GM23338 (cell line): ENCODE measurements at regions not wholly inside any gene's neighbourhood (a gene's known extent, or its start where the extent isn't known, plus 50 kb on each side); places are given as distances from the start of the nearest gene placed in this dataset.

Experiments
- EZH2 ChIP-seq: fragments of 200-600 bp; sonication (generic); IDR thresholded peaks from one replicate; pipeline ENCODE4 v1.8.0; 2017; ENCODE audit warnings: antibody characterized with exemption, mild to moderate bottlenecking, low read depth; ENCODE audit not compliant: unreplicated experiment
- JUNB ChIP-seq: IDR thresholded peaks from one replicate; pipeline ENCODE4 v1.6.1; 2016; ENCODE audit warnings: antibody characterized with exemption; ENCODE audit not compliant: unreplicated experiment
- POLR2AphosphoS5 ChIP-seq: IDR thresholded peaks from 2 replicates; pipeline ENCODE4 v1.6.1; 2016; ENCODE audit warnings: antibody characterized with exemption, low read depth
- TF ChIP-seq, protein P1 (sequence below), 2 experiments: fragments of 200-600 bp in 1 of 2; sonication (generic) in 1 of 2; conservative IDR thresholded peaks; 2 replicates each; pipeline versions ENCODE4 v1.5.1 to v1.6.1; 2016 to 2017; ENCODE audit warnings: antibody characterized with exemption in 2 of 2, low read depth in 2 of 2, mild to moderate bottlenecking in 2 of 2, moderate library complexity in 1 of 2
- TF ChIP-seq, protein P2 (sequence below): fragments of 250-450 bp; sonication (Bioruptor Pico); IDR thresholded peaks from 2 replicates; pipeline ENCODE4 v1.5.0; 2020; ENCODE audit warnings: mild to moderate bottlenecking, moderate library complexity

DNA sequence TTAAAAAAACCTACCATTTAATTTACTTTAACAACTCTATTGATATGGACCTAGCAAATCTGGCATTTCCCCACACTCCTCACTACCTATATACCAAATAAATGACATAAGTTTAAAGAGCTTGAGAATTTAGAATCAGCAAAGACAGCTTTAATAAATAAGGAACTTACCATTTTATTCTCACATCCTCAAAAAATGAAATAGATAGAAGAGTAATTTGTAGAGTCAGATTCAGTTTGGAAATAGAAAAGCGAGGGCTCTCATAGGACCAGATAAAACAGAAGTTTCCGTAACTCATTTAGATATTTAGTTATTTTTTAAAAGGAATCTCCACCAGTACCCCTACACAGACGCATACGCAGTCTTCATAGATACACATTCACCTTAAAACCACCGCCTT, 117.9 kb downstream of the RGS2 start:
- TF ChIP-seq, protein P1, sequence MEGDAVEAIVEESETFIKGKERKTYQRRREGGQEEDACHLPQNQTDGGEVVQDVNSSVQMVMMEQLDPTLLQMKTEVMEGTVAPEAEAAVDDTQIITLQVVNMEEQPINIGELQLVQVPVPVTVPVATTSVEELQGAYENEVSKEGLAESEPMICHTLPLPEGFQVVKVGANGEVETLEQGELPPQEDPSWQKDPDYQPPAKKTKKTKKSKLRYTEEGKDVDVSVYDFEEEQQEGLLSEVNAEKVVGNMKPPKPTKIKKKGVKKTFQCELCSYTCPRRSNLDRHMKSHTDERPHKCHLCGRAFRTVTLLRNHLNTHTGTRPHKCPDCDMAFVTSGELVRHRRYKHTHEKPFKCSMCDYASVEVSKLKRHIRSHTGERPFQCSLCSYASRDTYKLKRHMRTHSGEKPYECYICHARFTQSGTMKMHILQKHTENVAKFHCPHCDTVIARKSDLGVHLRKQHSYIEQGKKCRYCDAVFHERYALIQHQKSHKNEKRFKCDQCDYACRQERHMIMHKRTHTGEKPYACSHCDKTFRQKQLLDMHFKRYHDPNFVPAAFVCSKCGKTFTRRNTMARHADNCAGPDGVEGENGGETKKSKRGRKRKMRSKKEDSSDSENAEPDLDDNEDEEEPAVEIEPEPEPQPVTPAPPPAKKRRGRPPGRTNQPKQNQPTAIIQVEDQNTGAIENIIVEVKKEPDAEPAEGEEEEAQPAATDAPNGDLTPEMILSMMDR (conservative IDR thresholded peaks at IDR 0.05; ENCODE audit: low read depth in 2 of 2), result no peak
- TF ChIP-seq EZH2, result no peak
- no peak for TF ChIP-seq POLR2AphosphoS5
- TF ChIP-seq, protein P2, sequence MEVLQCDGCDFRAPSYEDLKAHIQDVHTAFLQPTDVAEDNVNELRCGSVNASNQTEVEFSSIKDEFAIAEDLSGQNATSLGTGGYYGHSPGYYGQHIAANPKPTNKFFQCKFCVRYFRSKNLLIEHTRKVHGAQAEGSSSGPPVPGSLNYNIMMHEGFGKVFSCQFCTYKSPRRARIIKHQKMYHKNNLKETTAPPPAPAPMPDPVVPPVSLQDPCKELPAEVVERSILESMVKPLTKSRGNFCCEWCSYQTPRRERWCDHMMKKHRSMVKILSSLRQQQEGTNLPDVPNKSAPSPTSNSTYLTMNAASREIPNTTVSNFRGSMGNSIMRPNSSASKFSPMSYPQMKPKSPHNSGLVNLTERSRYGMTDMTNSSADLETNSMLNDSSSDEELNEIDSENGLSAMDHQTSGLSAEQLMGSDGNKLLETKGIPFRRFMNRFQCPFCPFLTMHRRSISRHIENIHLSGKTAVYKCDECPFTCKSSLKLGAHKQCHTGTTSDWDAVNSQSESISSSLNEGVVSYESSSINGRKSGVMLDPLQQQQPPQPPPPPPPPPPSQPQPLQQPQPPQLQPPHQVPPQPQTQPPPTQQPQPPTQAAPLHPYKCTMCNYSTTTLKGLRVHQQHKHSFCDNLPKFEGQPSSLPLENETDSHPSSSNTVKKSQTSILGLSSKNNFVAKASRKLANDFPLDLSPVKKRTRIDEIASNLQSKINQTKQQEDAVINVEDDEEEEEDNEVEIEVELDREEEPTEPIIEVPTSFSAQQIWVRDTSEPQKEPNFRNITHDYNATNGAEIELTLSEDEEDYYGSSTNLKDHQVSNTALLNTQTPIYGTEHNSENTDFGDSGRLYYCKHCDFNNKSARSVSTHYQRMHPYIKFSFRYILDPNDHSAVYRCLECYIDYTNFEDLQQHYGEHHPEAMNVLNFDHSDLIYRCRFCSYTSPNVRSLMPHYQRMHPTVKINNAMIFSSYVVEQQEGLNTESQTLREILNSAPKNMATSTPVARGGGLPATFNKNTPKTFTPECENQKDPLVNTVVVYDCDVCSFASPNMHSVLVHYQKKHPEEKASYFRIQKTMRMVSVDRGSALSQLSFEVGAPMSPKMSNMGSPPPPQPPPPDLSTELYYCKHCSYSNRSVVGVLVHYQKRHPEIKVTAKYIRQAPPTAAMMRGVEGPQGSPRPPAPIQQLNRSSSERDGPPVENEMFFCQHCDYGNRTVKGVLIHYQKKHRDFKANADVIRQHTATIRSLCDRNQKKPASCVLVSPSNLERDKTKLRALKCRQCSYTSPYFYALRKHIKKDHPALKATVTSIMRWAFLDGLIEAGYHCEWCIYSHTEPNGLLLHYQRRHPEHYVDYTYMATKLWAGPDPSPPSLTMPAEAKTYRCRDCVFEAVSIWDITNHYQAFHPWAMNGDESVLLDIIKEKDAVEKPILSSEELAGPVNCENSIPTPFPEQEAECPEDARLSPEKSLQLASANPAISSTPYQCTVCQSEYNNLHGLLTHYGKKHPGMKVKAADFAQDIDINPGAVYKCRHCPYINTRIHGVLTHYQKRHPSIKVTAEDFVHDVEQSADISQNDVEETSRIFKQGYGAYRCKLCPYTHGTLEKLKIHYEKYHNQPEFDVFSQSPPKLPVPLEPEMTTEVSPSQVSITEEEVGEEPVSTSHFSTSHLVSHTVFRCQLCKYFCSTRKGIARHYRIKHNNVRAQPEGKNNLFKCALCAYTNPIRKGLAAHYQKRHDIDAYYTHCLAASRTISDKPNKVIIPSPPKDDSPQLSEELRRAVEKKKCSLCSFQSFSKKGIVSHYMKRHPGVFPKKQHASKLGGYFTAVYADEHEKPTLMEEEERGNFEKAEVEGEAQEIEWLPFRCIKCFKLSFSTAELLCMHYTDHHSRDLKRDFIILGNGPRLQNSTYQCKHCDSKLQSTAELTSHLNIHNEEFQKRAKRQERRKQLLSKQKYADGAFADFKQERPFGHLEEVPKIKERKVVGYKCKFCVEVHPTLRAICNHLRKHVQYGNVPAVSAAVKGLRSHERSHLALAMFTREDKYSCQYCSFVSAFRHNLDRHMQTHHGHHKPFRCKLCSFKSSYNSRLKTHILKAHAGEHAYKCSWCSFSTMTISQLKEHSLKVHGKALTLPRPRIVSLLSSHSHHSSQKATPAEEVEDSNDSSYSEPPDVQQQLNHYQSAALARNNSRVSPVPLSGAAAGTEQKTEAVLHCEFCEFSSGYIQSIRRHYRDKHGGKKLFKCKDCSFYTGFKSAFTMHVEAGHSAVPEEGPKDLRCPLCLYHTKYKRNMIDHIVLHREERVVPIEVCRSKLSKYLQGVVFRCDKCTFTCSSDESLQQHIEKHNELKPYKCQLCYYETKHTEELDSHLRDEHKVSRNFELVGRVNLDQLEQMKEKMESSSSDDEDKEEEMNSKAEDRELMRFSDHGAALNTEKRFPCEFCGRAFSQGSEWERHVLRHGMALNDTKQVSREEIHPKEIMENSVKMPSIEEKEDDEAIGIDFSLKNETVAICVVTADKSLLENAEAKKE, result no peak
- TF ChIP-seq JUNB, result no peak
